Endometrium (tissue), 2 donors: ENCODE measurements at regions not wholly inside any gene's neighbourhood (a gene's known extent, or its start where the extent isn't known, plus 50 kb on each side); places are given as distances from the start of the nearest gene placed in this dataset.

Experiments used
- FAIRE-seq: peaks from 2 replicates; lab custom pipeline; 2012; peaks lifted over from hg19 to GRCh38; lab: Jason Lieb, UNC
- donor health status: control.
- donor health status: control.

GRCh38 chr1:30268923-30269666 lies 454.3 kb downstream of the MATN1 start:
- no peak for FAIRE-seq

- FAIRE-seq: no peak
Measured at GRCh38 chr1:30267856-30268255, 455.5 kb downstream of the MATN1 start.

GRCh38 chr1:30267046-30267445 lies 456.3 kb downstream of the MATN1 start:
- FAIRE-seq: no peak

- FAIRE-seq: no peak
Measured at GRCh38 chr1:30265127-30266070, 458.0 kb downstream of the MATN1 start.

DNA sequence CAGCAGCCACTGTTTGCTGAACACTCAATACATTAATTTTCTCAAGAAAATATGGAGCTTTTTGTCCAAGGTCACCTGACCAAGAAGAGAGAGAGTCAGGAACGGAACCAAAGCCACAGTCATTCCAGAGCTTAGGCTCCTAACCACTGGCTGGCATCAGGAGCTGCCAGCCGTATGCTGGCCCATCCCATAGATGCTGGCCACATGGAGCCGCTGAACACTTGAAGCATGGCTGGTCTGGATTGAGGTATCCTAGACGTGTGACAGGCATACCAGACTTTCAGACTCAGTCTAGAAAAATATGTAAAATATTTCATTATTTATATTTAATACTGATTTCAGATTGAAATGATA lies 458.7 kb downstream of the MATN1 start:
- no peak for FAIRE-seq

GRCh38 chr1:30263888-30264671 lies 459.3 kb downstream of the MATN1 start:
- FAIRE-seq: no peak

DNA sequence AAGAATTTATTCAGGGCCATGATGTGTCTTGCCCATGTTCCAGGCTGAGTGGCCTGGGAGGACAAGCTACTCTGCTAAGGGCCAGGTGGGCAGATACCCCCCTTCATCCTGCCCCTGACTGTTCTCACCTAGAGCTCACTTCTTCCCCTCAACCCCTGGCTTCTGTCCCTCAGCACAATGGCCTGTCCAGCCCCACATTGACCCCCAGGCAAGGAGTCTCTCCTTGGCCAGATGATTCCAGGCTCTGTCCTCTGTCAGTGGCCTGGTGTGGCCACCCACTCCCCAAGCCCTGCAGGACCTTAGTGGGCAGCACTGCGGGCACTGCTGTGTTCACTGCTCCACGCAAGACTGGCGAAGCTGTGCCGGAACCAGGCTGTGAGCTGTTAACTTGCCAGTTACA lies 460.0 kb downstream of the MATN1 start:
- FAIRE-seq: no peak

DNA sequence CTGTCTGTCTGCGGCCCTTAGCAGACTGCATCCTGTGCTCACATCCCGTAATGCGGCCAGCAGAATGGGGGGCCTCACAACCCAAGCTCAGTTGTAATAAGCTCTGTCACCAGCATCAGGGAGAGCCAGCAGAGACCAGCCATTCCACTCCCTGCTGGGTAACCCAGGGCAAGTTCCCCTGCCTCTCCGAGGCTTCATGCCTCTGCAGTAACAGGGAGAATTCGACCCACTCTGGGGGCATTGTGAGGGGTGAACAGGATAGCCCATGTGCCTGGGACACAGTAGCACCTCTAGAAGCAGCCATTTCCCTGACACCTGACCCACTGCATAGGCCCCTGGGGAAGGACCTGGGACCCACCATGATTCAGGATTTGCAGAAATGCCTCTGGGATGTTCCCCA lies 461.2 kb downstream of the MATN1 start:
- FAIRE-seq: no peak

DNA sequence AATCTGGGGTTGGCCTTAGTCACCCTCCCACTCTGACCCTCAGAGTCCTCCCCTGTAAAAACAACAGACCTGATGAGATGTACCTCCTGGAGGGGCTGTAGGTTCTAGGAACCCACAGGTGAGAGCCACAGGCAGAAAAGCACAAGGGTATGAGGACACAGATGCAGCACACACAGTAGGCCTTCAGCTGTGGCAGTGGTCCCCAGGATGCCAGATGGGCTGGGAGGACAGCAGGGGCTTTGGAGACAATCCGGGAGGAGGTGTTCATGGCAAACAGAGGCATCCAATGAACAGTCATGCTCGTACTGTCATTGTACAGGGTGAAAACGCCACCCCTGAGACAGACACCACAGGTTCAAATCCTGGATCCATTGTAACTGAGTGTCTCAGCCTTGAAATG lies 463.1 kb downstream of the MATN1 start:
- FAIRE-seq: no peak

DNA sequence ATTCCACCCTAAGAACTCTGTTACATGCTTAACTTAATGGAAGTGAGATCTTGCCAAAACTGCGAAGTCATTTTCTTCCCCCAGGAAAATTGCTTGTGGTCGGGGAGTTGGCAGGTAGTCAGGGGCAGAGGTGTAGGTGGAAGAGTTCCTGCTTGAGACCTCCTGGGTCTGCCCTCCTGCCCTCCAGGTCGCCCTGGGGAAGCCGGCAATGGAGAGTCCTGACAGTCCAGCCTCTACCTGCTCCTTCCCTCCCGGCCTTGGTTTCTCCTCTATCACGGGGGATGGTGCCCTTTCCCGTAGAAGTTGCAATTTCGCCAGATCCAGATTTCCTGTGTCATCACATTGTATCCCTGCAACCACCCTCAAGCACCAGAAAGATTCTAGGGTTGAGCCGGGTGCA lies 463.8 kb downstream of the MATN1 start:
- FAIRE-seq: no peak

DNA sequence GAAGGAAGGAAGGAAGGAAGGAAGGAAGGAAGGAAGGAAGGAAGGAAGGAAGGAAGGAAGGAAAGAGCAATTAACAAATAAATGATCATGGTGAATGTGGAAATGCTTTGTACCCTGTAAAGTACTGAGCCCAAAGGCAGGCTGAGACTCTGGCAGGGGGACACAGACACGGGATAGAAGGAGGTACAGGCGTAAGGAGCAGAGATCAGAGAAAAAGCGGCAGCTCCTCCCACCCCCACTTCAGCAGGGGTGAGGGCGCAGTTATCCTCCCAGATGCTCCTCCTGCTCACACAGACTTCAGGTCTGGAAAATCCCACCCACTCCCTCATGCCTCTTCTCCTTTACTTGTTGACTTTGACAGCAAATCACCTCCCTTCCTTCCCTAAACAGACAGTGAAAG lies 464.5 kb downstream of the MATN1 start:
- FAIRE-seq: no peak

DNA sequence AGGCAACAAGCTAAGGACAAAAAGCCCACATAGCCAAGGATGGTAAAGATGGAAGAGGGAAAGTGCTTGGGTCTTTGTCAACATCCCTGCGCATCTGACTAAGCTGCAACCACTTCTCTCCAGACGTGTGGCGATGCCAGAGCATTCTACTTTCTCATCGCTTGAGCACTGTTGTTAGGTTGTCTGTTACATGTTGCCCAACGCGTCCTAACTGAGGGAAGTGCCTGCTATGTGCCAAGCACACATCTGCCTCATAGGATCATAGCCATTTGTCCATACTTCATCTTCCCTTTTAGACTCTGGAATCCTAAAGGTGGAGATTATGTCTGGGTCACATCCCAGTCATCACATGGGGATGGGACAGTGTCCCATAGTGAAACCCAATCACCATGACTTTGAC lies 464.9 kb downstream of the MATN1 start:
- FAIRE-seq: no peak

DNA sequence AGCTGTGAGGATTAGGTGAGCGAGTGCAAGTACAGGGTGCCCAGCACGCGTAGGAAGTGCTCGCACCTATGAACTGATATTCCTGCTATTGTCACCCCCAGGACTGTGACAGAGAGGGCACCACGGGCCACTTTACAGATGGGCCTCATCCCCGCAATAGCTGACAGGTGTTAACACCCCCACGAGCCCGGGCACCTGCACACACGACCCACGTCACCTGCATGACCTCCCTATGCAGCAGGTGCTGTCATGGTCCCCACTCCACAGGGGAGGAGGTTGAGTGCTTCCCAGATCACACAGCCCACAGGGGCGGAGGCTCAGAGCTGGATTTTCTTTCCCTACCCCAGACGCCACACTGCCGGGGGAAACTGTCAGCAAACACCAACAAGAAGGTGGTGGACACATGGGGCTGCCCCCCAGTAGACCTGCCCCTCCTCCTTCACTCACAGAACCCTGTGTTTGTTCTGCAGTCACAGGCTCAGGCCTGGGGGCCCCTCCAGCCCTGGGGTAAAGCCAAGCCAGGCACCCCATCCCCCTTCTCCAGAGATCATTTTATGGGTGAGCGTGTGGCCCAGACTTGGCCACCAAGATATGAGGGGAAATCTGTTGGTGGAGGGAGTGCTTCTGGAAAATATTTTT lies 465.5 kb downstream of the MATN1 start:
- FAIRE-seq: no peak

- FAIRE-seq: no peak
Measured at GRCh38 chr1:30257322-30257721, 466.1 kb downstream of the MATN1 start.

GRCh38 chr1:30256911-30257310 lies 466.5 kb downstream of the MATN1 start:
- FAIRE-seq: no peak

- FAIRE-seq: no peak
Measured at GRCh38 chr1:30255111-30255724, 468.2 kb downstream of the MATN1 start.

DNA sequence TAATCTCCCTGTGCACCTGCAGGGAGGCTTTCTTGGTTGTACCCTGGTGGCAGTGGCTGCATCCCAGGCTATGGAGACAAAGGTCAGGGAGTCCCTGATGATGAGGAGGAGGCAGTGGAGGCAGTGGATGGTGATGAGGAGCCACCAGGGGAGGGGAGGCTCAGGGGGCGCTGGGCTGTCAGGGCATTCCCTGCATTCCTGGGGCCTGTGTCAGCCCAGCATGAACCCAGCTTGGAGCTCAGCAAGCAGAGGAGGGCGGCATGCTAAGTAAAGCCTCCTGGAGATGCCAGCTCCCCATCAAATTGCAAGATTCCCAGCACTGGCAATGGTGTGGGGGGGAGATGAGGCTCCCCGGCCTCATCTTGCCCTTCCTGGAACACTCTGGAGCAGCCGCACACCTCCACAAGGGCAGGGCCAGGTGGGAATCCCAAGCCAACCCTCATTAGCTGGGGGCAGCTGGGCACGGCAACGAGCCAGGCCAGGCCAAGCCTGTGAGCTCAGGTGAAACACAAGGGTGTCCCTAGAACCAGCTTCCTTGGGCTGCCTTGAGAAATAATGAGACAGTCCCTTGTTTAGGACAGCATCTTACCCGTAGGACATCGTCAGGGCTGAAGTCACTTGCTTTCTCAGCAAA lies 469.5 kb downstream of the MATN1 start:
- FAIRE-seq: no peak

GRCh38 chr1:30253361-30253760 lies 470.0 kb downstream of the MATN1 start:
- no peak for FAIRE-seq

- FAIRE-seq: no peak
Measured at GRCh38 chr1:30250984-30251850, 472.2 kb downstream of the MATN1 start.

- no peak for FAIRE-seq
Measured at GRCh38 chr1:30250338-30250983, 472.9 kb downstream of the MATN1 start.
